Keratinocyte (primary cell): ENCODE measurements at regions not wholly inside any gene's neighbourhood (a gene's known extent, or its start where the extent isn't known, plus 50 kb on each side); places are given as distances from the start of the nearest gene placed in this dataset.
A peak's percentile ranks its signal among the peaks of the same experiment; 100 is the strongest.

Experiments
- DNase-seq: peaks from one replicate; pipeline ENCODE4 v3.0.0-alpha.2; 2011; ENCODE audit warnings: low read depth, missing footprints, low spot score
- FAIRE-seq: peaks from 2 replicates; lab custom pipeline; 2011; peaks lifted over from hg19 to GRCh38; lab: Jason Lieb, UNC
- H2AFZ ChIP-seq: 2 replicates; pipeline ENCODE4 v1.6.0; 2012; ENCODE audit warnings: low read length, control low read depth, inconsistent platforms; ENCODE audit not compliant: control insufficient read depth
- H3K27ac ChIP-seq: 2 replicates; pipeline ENCODE4 v1.5.1; 2011; ENCODE audit warnings: low read length; ENCODE audit not compliant: control insufficient read depth, insufficient read depth
- H3K27me3 ChIP-seq: 3 replicates; pipeline ENCODE4 v1.6.0; 2011; ENCODE audit warnings: low read length; ENCODE audit not compliant: control insufficient read depth, insufficient read depth; ENCODE audit errors: extremely low read depth
- H3K36me3 ChIP-seq, 2 experiments: 2 replicates in 1 of 2; 3 replicates in 1 of 2; pipeline ENCODE4 v1.5.1; 2011; ENCODE audit warnings: low read length in 2 of 2, mild to moderate bottlenecking in 1 of 2; ENCODE audit not compliant: control insufficient read depth in 2 of 2, insufficient read depth in 2 of 2; ENCODE audit errors: extremely low read depth in 1 of 2
- H3K4me1 ChIP-seq: 3 replicates; pipeline ENCODE4 v1.5.1; 2011; ENCODE audit warnings: low read length; ENCODE audit not compliant: control insufficient read depth, insufficient read depth; ENCODE audit errors: extremely low read depth
- H3K4me2 ChIP-seq: 3 replicates; pipeline ENCODE4 v1.6.0; 2011; ENCODE audit warnings: low read depth, low read length; ENCODE audit not compliant: control insufficient read depth, insufficient read depth; ENCODE audit errors: extremely low read depth
- H3K4me3 ChIP-seq, 3 experiments: fragments of 200-600 bp in 1 of 3; sonication (generic) in 1 of 3; 2 replicates in 2 of 3; 3 replicates in 1 of 3; pipeline ENCODE4 v1.5.1; 2011 to 2016; ENCODE audit warnings: low read length in 3 of 3, mild to moderate bottlenecking in 3 of 3, control low read depth in 2 of 3, inconsistent platforms in 1 of 3, low read depth in 1 of 3, mixed read lengths in 1 of 3, mixed run types in 1 of 3, moderate library complexity in 1 of 3; ENCODE audit not compliant: control insufficient read depth in 2 of 3, insufficient read depth in 2 of 3; ENCODE audit errors: extremely low read depth in 1 of 3
- H3K79me2 ChIP-seq: 2 replicates; pipeline ENCODE4 v1.6.0; 2012; ENCODE audit warnings: low read length; ENCODE audit not compliant: control insufficient read depth, insufficient read depth
- H3K9ac ChIP-seq: 3 replicates; pipeline ENCODE4 v1.6.0; 2011; ENCODE audit warnings: low read length; ENCODE audit not compliant: control insufficient read depth, insufficient read depth; ENCODE audit errors: extremely low read depth
- H3K9me1 ChIP-seq: 3 replicates; pipeline ENCODE4 v1.6.0; 2011; ENCODE audit warnings: low read length; ENCODE audit not compliant: control insufficient read depth, insufficient read depth; ENCODE audit errors: extremely low read depth
- H3K9me3 ChIP-seq: 2 replicates; pipeline ENCODE4 v1.5.1; 2012; ENCODE audit warnings: low read depth, low read length; ENCODE audit not compliant: control insufficient read depth
- H4K20me1 ChIP-seq: 3 replicates; pipeline ENCODE4 v1.6.0; 2011; ENCODE audit warnings: low read length; ENCODE audit not compliant: control insufficient read depth, insufficient read depth; ENCODE audit errors: extremely low read depth
- CTCF ChIP-seq, 3 experiments: IDR thresholded peaks in 1 of 3; conservative IDR thresholded peaks in 1 of 3; optimal IDR thresholded peaks in 1 of 3; 2 replicates in 2 of 3; 3 replicates in 1 of 3; pipeline versions ENCODE3 to v1.5.1; 2011; ENCODE audit warnings: low read length in 3 of 3, mild to moderate bottlenecking in 3 of 3, moderate library complexity in 2 of 3, control low read depth in 1 of 3, inconsistent platforms in 1 of 3; ENCODE audit not compliant: insufficient read depth in 2 of 3; ENCODE audit errors: extremely low read depth in 1 of 3
- EZH2 ChIP-seq: IDR thresholded peaks from one replicate; pipeline ENCODE4 v1.6.1; 2012; ENCODE audit warnings: inconsistent platforms, mild to moderate bottlenecking, low read length, moderate library complexity
- dilution Hi-C: fragments of 300-500 bp; cut with MboI; formaldehyde crosslinking; loops from one replicate; pipeline ENCODE4 v1.7.0; 2020; ENCODE audit warnings: low sequenced_read_pairs; ENCODE audit not compliant: extremely low pct_ligation_motif_present

GRCh38 chr14:36065831-36066230 is 110.7 kb downstream of the PTCSC3 start:
- H3K9ac ChIP-seq, result no peak overlapping the region
- no peak overlapping the region for H2AFZ ChIP-seq
- peak; percentile 36 for FAIRE-seq
- H3K27me3 ChIP-seq, result no peaks in the 10 kb centered on the region
- H3K9me3 ChIP-seq, result no peaks in the 10 kb centered on the region
- TF ChIP-seq EZH2 (no peak), CTCF (optimal IDR thresholded peaks at IDR 0.05 in 1 of 3, IDR thresholded peaks at IDR 0.05 in 1 of 3, conservative IDR thresholded peaks at IDR 0.05 in 1 of 3; ENCODE audit: extremely low read depth in 1 of 3, insufficient read depth in 2 of 3, low read length in 3 of 3) (no peak)
- no peaks in the 10 kb centered on the region for H3K36me3 ChIP-seq
- no peak overlapping the region for H3K4me3 ChIP-seq
- peaks cover 35% of the 10 kb centered on the region for H3K4me1 ChIP-seq
- dilution Hi-C loops, result no loop called here
- no peak for DNase-seq
- no peak overlapping the region for H3K27ac ChIP-seq
- no peaks in the 10 kb centered on the region for H4K20me1 ChIP-seq
- H3K4me2 ChIP-seq, result no peak overlapping the region
- H3K79me2 ChIP-seq, result no peaks in the 10 kb centered on the region
- H3K9me1 ChIP-seq, result no peaks in the 10 kb centered on the region

GRCh38 chr14:36059531-36059930 is 117.0 kb downstream of the PTCSC3 start:
- H3K4me3 ChIP-seq, result no peak overlapping the region
- H3K79me2 ChIP-seq, result no peaks in the 10 kb centered on the region
- H3K27ac ChIP-seq, result no peak overlapping the region
- no peak for FAIRE-seq
- no peak for TF ChIP-seq CTCF (optimal IDR thresholded peaks at IDR 0.05 in 1 of 3, IDR thresholded peaks at IDR 0.05 in 1 of 3, conservative IDR thresholded peaks at IDR 0.05 in 1 of 3; ENCODE audit: extremely low read depth in 1 of 3, insufficient read depth in 2 of 3, low read length in 3 of 3)
- TF ChIP-seq EZH2, result no peak
- dilution Hi-C loops, result no loop called here
- H2AFZ ChIP-seq, result no peak overlapping the region
- DNase-seq, result no peak
- H3K9me1 ChIP-seq, result no peaks in the 10 kb centered on the region
- no peaks in the 10 kb centered on the region for H3K36me3 ChIP-seq
- H3K9me3 ChIP-seq, result no peaks in the 10 kb centered on the region
- H4K20me1 ChIP-seq, result no peaks in the 10 kb centered on the region
- H3K9ac ChIP-seq, result no peak overlapping the region
- H3K4me2 ChIP-seq, result no peak overlapping the region
- H3K27me3 ChIP-seq, result no peaks in the 10 kb centered on the region
- H3K4me1 ChIP-seq, result peaks cover 17% of the 10 kb centered on the region
